Gastroesophageal sphincter (tissue), 3 donors: ENCODE measurements at regions not wholly inside any gene's neighbourhood (a gene's known extent, or its start where the extent isn't known, plus 50 kb on each side); places are given as distances from the start of the nearest gene placed in this dataset.

Source experiments
- EP300 ChIP-seq: sonication (generic); formaldehyde crosslinking; IDR thresholded peaks from one replicate; pipeline ENCODE4 v1.6.1; 2017; ENCODE audit warnings: antibody characterized with exemption, mild to moderate bottlenecking
- POLR2A ChIP-seq, 2 donors: fragments of 450-650 bp; IDR thresholded peaks; one replicate each; pipeline ENCODE4 v1.6.1; 2017; ENCODE audit warnings: antibody characterized with exemption in 2 of 2, mild to moderate bottlenecking in 2 of 2, moderate library complexity in 1 of 2
- POLR2AphosphoS5 ChIP-seq: sonication (generic); formaldehyde crosslinking; IDR thresholded peaks from one replicate; pipeline ENCODE4 v1.6.1; 2017; ENCODE audit warnings: antibody characterized with exemption
- TF ChIP-seq, protein P1 (sequence below), 4 experiments: fragments of 200-600 bp in 2 of 4; fragments of 450-650 bp in 2 of 4; sonication (generic) in 1 of 4; IDR thresholded peaks; one replicate each; pipeline ENCODE4 v1.5.1; 2017 to 2019; ENCODE audit warnings: antibody characterized with exemption in 4 of 4, mild to moderate bottlenecking in 2 of 4, moderate library complexity in 2 of 4

- TF ChIP-seq, protein P1, sequence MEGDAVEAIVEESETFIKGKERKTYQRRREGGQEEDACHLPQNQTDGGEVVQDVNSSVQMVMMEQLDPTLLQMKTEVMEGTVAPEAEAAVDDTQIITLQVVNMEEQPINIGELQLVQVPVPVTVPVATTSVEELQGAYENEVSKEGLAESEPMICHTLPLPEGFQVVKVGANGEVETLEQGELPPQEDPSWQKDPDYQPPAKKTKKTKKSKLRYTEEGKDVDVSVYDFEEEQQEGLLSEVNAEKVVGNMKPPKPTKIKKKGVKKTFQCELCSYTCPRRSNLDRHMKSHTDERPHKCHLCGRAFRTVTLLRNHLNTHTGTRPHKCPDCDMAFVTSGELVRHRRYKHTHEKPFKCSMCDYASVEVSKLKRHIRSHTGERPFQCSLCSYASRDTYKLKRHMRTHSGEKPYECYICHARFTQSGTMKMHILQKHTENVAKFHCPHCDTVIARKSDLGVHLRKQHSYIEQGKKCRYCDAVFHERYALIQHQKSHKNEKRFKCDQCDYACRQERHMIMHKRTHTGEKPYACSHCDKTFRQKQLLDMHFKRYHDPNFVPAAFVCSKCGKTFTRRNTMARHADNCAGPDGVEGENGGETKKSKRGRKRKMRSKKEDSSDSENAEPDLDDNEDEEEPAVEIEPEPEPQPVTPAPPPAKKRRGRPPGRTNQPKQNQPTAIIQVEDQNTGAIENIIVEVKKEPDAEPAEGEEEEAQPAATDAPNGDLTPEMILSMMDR (IDR thresholded peaks at IDR 0.05), result peak in 1 of 4 experiments; percentile 46
- TF ChIP-seq POLR2A (IDR thresholded peaks at IDR 0.05) (peak; percentile 54 to 55), POLR2AphosphoS5 (no peak), EP300 (no peak)
Measured at GRCh38 chr13:33349986-33350826, 64.7 kb upstream of the STARD13 start.
